ENCODE measurements at regions not wholly inside any gene's neighbourhood (a gene's known extent, or its start where the extent isn't known, plus 50 kb on each side); places are given as distances from the start of the nearest gene placed in this dataset.

- no peaks in the 10 kb centered on the region for H3K79me2 ChIP-seq (ENCODE audit: control insufficient read depth, insufficient read depth, low read length)
- H3K4me3 ChIP-seq (ENCODE audit: control insufficient read depth in 2 of 3, extremely low read depth in 1 of 3, insufficient read depth in 2 of 3, low read depth in 1 of 3, low read length in 3 of 3), result no peak overlapping the region
- TF ChIP-seq CTCF (optimal IDR thresholded peaks at IDR 0.05 in 1 of 3, IDR thresholded peaks at IDR 0.05 in 1 of 3, conservative IDR thresholded peaks at IDR 0.05 in 1 of 3; ENCODE audit: extremely low read depth in 1 of 3, insufficient read depth in 2 of 3, low read length in 3 of 3) (no peak), EZH2 (IDR thresholded peaks at IDR 0.05; ENCODE audit: low read length) (no peak)
- no peaks in the 10 kb centered on the region for H3K9me1 ChIP-seq (ENCODE audit: control insufficient read depth, extremely low read depth, insufficient read depth, low read length)
- no peaks in the 10 kb centered on the region for H4K20me1 ChIP-seq (ENCODE audit: control insufficient read depth, extremely low read depth, insufficient read depth, low read length)
- no peak overlapping the region for H3K27ac ChIP-seq (ENCODE audit: control insufficient read depth, insufficient read depth, low read length)
- H3K4me2 ChIP-seq (ENCODE audit: control insufficient read depth, extremely low read depth, insufficient read depth, low read depth, low read length), result no peak overlapping the region
- dilution Hi-C loops (cut with MboI; ENCODE audit: extremely low pct_ligation_motif_present, low sequenced_read_pairs), result no loop called here
- no peaks in the 10 kb centered on the region for H3K27me3 ChIP-seq (ENCODE audit: control insufficient read depth, extremely low read depth, insufficient read depth, low read length)
- H3K9ac ChIP-seq (ENCODE audit: control insufficient read depth, extremely low read depth, insufficient read depth, low read length), result no peak overlapping the region
- H3K36me3 ChIP-seq (ENCODE audit: control insufficient read depth in 2 of 2, extremely low read depth in 1 of 2, insufficient read depth in 2 of 2, low read length in 2 of 2), result no peaks in the 10 kb centered on the region
- DNase-seq (ENCODE audit: low read depth, low spot score) (no peak), FAIRE-seq (no peak)
- no peaks in the 10 kb centered on the region for H3K4me1 ChIP-seq (ENCODE audit: control insufficient read depth, extremely low read depth, insufficient read depth, low read length)
- no peaks in the 10 kb centered on the region for H3K9me3 ChIP-seq (ENCODE audit: control insufficient read depth, low read depth, low read length)
- peak overlapping the region; percentile 33 for H2AFZ ChIP-seq (ENCODE audit: control insufficient read depth, low read length)
Measured at GRCh38 chr5:104611135-104611767, 1048.7 kb upstream of the NUDT12 start.

GRCh38 chr5:104606258-104606829 lies 1043.8 kb upstream of the NUDT12 start:
- dilution Hi-C loops (cut with MboI; ENCODE audit: extremely low pct_ligation_motif_present, low sequenced_read_pairs), result no loop called here
- DNase-seq (ENCODE audit: low read depth, low spot score) (no peak), FAIRE-seq (no peak)
- H3K79me2 ChIP-seq (ENCODE audit: control insufficient read depth, insufficient read depth, low read length), result no peaks in the 10 kb centered on the region
- no peak overlapping the region for H2AFZ ChIP-seq (ENCODE audit: control insufficient read depth, low read length)
- no peaks in the 10 kb centered on the region for H3K4me1 ChIP-seq (ENCODE audit: control insufficient read depth, extremely low read depth, insufficient read depth, low read length)
- no peaks in the 10 kb centered on the region for H3K9me1 ChIP-seq (ENCODE audit: control insufficient read depth, extremely low read depth, insufficient read depth, low read length)
- no peak overlapping the region for H3K4me3 ChIP-seq (ENCODE audit: control insufficient read depth in 2 of 3, extremely low read depth in 1 of 3, insufficient read depth in 2 of 3, low read depth in 1 of 3, low read length in 3 of 3)
- no peak overlapping the region for H3K27ac ChIP-seq (ENCODE audit: control insufficient read depth, insufficient read depth, low read length)
- H4K20me1 ChIP-seq (ENCODE audit: control insufficient read depth, extremely low read depth, insufficient read depth, low read length), result no peaks in the 10 kb centered on the region
- no peaks in the 10 kb centered on the region for H3K36me3 ChIP-seq (ENCODE audit: control insufficient read depth in 2 of 2, extremely low read depth in 1 of 2, insufficient read depth in 2 of 2, low read length in 2 of 2)
- no peaks in the 10 kb centered on the region for H3K9me3 ChIP-seq (ENCODE audit: control insufficient read depth, low read depth, low read length)
- no peaks in the 10 kb centered on the region for H3K27me3 ChIP-seq (ENCODE audit: control insufficient read depth, extremely low read depth, insufficient read depth, low read length)
- no peak overlapping the region for H3K9ac ChIP-seq (ENCODE audit: control insufficient read depth, extremely low read depth, insufficient read depth, low read length)
- no peak overlapping the region for H3K4me2 ChIP-seq (ENCODE audit: control insufficient read depth, extremely low read depth, insufficient read depth, low read depth, low read length)
- TF ChIP-seq EZH2 (IDR thresholded peaks at IDR 0.05; ENCODE audit: low read length), result no peak
- TF ChIP-seq CTCF (optimal IDR thresholded peaks at IDR 0.05 in 1 of 3, IDR thresholded peaks at IDR 0.05 in 1 of 3, conservative IDR thresholded peaks at IDR 0.05 in 1 of 3; ENCODE audit: extremely low read depth in 1 of 3, insufficient read depth in 2 of 3, low read length in 3 of 3), result no peak
